HepG2 (cell line): ENCODE measurements at regions not wholly inside any gene's neighbourhood (a gene's known extent, or its start where the extent isn't known, plus 50 kb on each side); places are given as distances from the start of the nearest gene placed in this dataset.
A peak's percentile ranks its signal among the peaks of the same experiment; 100 is the strongest.

Experiments used
- ATAC-seq: fragments of 200-7000 bp; cut with Tn5 transposase; 3 replicates; pipeline ENCODE4 v1.9.1; 2020; ENCODE audit warnings: mild to moderate bottlenecking, moderate library complexity
- BruUV-seq: library from RNA; stranded (reverse); fragments of 400-500 nt; replicated peaks from 2 replicates; lab custom pipeline; 2021; lab: Mats Ljungman, UMichigan
- CTCF ChIA-PET: fragments of 300-600 bp; formaldehyde crosslinking; extraction: SDS; loops from one replicate; lab custom pipeline; 2021; ENCODE audit warnings: low total read pairs, inconsistent platforms, low intra/inter-chr PET ratio; lab: Yijun Ruan, JAX
- POLR2A ChIA-PET: fragments of 350-600 bp; sonication (Branson Sonifier 250); formaldehyde crosslinking; loops from one replicate; lab custom pipeline; 2020; ENCODE audit warnings: antibody characterized with exemption, inconsistent platforms; lab: Yijun Ruan, JAX
- DNase-seq: peaks from one replicate; pipeline ENCODE4 v3.0.0-alpha.2; 2015; ENCODE audit warnings: low spot score
- FAIRE-seq: peaks from 3 replicates; lab custom pipeline; 2011; peaks lifted over from hg19 to GRCh38; lab: Jason Lieb, UNC
- H2AFZ ChIP-seq: one replicate; pipeline ENCODE4 v1.6.1; 2011; ENCODE audit warnings: low read length, inconsistent platforms
- H3K27ac ChIP-seq: fragments of 300-600 bp; 3 replicates; pipeline ENCODE4 v1.8.0; 2011; ENCODE audit warnings: mixed run types, mild to moderate bottlenecking, mixed read lengths, low read length, inconsistent platforms; ENCODE audit not compliant: insufficient read depth; ENCODE audit errors: extremely low read length
- H3K27me3 ChIP-seq, 2 experiments: fragments of 200-600 bp in 1 of 2; 2 replicates in 1 of 2; 3 replicates in 1 of 2; pipeline versions ENCODE4 v1.6.0 to v1.8.0; 2011; ENCODE audit warnings: low read length in 2 of 2, mild to moderate bottlenecking in 2 of 2, moderate library complexity in 2 of 2, inconsistent platforms in 1 of 2; ENCODE audit not compliant: insufficient read depth in 2 of 2, control insufficient read depth in 1 of 2
- H3K36me3 ChIP-seq, 2 experiments: fragments of 200-600 bp in 1 of 2; replicated peaks in 1 of 2; 2 replicates in 1 of 2; 3 replicates in 1 of 2; pipeline versions ENCODE4 v1.5.1 to v1.8.0; 2011; ENCODE audit warnings: low read length in 2 of 2, inconsistent platforms in 1 of 2; ENCODE audit not compliant: insufficient read depth in 2 of 2, control insufficient read depth in 1 of 2
- H3K4me1 ChIP-seq: 2 replicates; pipeline ENCODE4 v1.5.1; 2012; ENCODE audit warnings: low read length, inconsistent platforms; ENCODE audit not compliant: insufficient read depth
- H3K4me2 ChIP-seq: 2 replicates; pipeline ENCODE4 v1.6.0; 2011; ENCODE audit warnings: low read depth, low read length, inconsistent platforms
- H3K4me3 ChIP-seq, 3 experiments: fragments of 200-600 bp in 1 of 3; sonication (generic), shearing (Covaris generic) in 1 of 3; replicated peaks in 1 of 3; 2 replicates each; pipeline ENCODE4 v1.5.1; 2011 to 2016; ENCODE audit warnings: low read length in 3 of 3, inconsistent platforms in 2 of 3, low read depth in 2 of 3, mild to moderate bottlenecking in 2 of 3, control low read depth in 1 of 3, mixed read lengths in 1 of 3; ENCODE audit not compliant: insufficient read depth in 1 of 3
- H3K79me2 ChIP-seq: one replicate; pipeline ENCODE4 v1.6.1; 2011; ENCODE audit warnings: low read length, inconsistent platforms; ENCODE audit not compliant: insufficient read depth
- H3K9ac ChIP-seq: 2 replicates; pipeline ENCODE4 v1.6.0; 2011; ENCODE audit warnings: mild to moderate bottlenecking, low read depth, low read length, inconsistent platforms; ENCODE audit not compliant: insufficient read depth
- H3K9me3 ChIP-seq: 2 replicates; pipeline ENCODE4 v1.5.1; 2012; ENCODE audit warnings: mild to moderate bottlenecking, low read length
- H4K20me1 ChIP-seq: 2 replicates; pipeline ENCODE4 v1.6.0; 2011; ENCODE audit warnings: inconsistent platforms, mild to moderate bottlenecking, low read length, moderate library complexity; ENCODE audit not compliant: insufficient read depth
- KLF9 ChIP-seq: IDR thresholded peaks from 2 replicates; pipeline ENCODE4 v1.6.1; 2016; ENCODE audit warnings: low read depth
- RBAK ChIP-seq: sonication (generic); formaldehyde crosslinking; IDR thresholded peaks from 2 replicates; pipeline ENCODE4 v1.5.1; 2020; ENCODE audit warnings: mild to moderate bottlenecking, missing genetic modification reagents
- SATB2 ChIP-seq: sonication (generic); formaldehyde crosslinking; IDR thresholded peaks from 2 replicates; pipeline ENCODE4 v1.5.0; 2020; ENCODE audit warnings: missing genetic modification reagents
- SMAD1 ChIP-seq: sonication (generic); formaldehyde crosslinking; IDR thresholded peaks from 2 replicates; pipeline ENCODE4 v1.4.0; 2020; ENCODE audit warnings: missing genetic modification reagents, low read depth, mild to moderate bottlenecking, borderline replicate concordance
- ZMYM4 ChIP-seq: sonication (generic); formaldehyde crosslinking; IDR thresholded peaks from 2 replicates; pipeline ENCODE4 v1.8.1; 2023; ENCODE audit warnings: mild to moderate bottlenecking, missing genetic modification reagents
- ZNF572 ChIP-seq: sonication (generic); formaldehyde crosslinking; IDR thresholded peaks from 2 replicates; pipeline ENCODE4 v1.5.1; 2020; ENCODE audit warnings: mild to moderate bottlenecking, missing genetic modification reagents
- ZNF639 ChIP-seq: conservative IDR thresholded peaks from 2 replicates; pipeline ENCODE4 v1.6.1; 2018; ENCODE audit warnings: missing genetic modification reagents
- WGBS: methylation state at CpG from one replicate; pipeline ENCODE4 v1.1.6; 2017; ENCODE audit warnings: low lambda C conversion rate; 5-methylcytosine and 5-hydroxymethylcytosine counted together
- in situ Hi-C: cut with HindIII; loops from 2 replicates; pipeline ENCODE4 v1.10.0; 2017; ENCODE audit warnings: low pct_unique_long_range_greater_than_20kb; ENCODE audit not compliant: extremely low pct_ligation_motif_present
- intact Hi-C: fragments of 100-400 bp; cut with micrococcal nuclease; formaldehyde crosslinking; loops from one replicate; pipeline ENCODE4 v1.10.0; 2022; ENCODE audit not compliant: unreplicated experiment
- TF ChIP-seq, protein P1 (sequence below): IDR thresholded peaks from 2 replicates; pipeline ENCODE4 v1.4.0; 2020; ENCODE audit warnings: mild to moderate bottlenecking, missing genetic modification reagents
- TF ChIP-seq, protein P2 (sequence below): IDR thresholded peaks from 2 replicates; pipeline ENCODE4 v1.6.1; 2016; ENCODE audit warnings: mild to moderate bottlenecking, missing biosample characterization, missing genetic modification reagents

DNA sequence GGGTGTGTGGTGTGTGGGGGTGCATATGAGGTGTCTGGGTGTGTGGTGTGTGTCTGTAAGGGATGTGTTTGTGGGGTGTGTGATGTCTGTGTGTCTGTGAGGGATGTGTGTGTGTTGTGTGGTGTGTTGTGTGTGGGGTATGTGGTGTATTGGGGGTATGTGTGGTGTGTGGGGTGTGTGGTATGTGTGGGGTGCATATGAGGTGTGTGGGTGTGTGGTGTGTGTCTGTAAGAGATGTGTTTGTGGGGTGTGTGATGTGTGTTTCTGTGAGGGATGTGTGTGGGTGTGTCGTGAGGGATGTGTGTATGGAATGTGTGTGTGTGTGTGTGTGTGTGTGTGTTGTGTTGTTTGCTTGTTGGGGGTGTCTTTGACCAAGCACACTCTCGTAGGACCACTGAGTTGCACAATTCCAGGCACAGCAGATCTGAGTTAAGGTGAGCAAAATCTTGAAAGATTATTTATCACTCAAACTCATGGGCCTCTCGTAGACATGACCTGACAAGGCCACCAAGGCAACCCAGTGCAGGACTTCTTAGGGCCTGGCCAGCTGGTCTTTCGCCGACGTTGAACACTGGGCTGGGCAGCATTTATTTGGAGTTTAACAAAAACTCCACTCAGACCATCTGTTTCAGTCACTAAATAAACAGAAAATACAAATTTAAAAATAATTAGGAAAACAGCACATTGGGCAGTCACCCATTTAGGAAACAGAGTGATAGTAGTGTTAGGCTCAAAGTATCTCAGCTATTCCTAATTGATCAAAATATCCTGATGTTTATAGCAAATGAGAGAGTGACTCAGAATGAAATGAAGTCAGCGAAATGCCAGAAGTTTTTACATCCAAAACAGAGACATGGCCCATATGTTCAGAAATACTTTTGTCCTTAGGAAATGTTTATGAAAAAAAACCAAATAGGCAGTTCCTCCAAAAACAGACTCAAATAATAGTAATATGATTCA is 301.1 kb downstream of the FGF9 start (continued):
- TF ChIP-seq, protein P1, sequence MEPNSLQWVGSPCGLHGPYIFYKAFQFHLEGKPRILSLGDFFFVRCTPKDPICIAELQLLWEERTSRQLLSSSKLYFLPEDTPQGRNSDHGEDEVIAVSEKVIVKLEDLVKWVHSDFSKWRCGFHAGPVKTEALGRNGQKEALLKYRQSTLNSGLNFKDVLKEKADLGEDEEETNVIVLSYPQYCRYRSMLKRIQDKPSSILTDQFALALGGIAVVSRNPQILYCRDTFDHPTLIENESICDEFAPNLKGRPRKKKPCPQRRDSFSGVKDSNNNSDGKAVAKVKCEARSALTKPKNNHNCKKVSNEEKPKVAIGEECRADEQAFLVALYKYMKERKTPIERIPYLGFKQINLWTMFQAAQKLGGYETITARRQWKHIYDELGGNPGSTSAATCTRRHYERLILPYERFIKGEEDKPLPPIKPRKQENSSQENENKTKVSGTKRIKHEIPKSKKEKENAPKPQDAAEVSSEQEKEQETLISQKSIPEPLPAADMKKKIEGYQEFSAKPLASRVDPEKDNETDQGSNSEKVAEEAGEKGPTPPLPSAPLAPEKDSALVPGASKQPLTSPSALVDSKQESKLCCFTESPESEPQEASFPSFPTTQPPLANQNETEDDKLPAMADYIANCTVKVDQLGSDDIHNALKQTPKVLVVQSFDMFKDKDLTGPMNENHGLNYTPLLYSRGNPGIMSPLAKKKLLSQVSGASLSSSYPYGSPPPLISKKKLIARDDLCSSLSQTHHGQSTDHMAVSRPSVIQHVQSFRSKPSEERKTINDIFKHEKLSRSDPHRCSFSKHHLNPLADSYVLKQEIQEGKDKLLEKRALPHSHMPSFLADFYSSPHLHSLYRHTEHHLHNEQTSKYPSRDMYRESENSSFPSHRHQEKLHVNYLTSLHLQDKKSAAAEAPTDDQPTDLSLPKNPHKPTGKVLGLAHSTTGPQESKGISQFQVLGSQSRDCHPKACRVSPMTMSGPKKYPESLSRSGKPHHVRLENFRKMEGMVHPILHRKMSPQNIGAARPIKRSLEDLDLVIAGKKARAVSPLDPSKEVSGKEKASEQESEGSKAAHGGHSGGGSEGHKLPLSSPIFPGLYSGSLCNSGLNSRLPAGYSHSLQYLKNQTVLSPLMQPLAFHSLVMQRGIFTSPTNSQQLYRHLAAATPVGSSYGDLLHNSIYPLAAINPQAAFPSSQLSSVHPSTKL (CRISPR knock-in tag): no peak
- TF ChIP-seq SMAD1 (CRISPR knock-in tag) (no peak), RBAK (CRISPR knock-in tag) (no peak), ZMYM4 (CRISPR knock-in tag) (no peak)
- TF ChIP-seq, protein P2, sequence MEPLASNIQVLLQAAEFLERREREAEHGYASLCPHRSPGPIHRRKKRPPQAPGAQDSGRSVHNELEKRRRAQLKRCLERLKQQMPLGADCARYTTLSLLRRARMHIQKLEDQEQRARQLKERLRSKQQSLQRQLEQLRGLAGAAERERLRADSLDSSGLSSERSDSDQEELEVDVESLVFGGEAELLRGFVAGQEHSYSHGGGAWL (CRISPR knock-in tag): no peak

- ATAC-seq (peak; percentile 32; the same call in 1 of the 3 replicates), DNase-seq (no peak), FAIRE-seq (no peak)
- no TSS peak for BruUV-seq
- no peak overlapping the region for H3K4me2 ChIP-seq
- WGBS: 61% methylated on average over 11 of the region's 19 CpGs
- ChIA-PET CTCF (no interaction called here), POLR2A (no interaction called here)
- intact Hi-C loops (no loop called here), in situ Hi-C loops (no loop called here)
- H2AFZ ChIP-seq: no peak overlapping the region
- no peak overlapping the region for H3K27ac ChIP-seq
- peaks cover 0 to 2% of the 10 kb centered on the region in 2 experiments; a peak in 2 of 5 replicates for H3K27me3 ChIP-seq
- no peaks in the 10 kb centered on the region for H4K20me1 ChIP-seq
- no peaks in the 10 kb centered on the region for H3K36me3 ChIP-seq
- no peak overlapping the region for H3K9ac ChIP-seq
- H3K4me1 ChIP-seq: peaks cover 9% of the 10 kb centered on the region
- no peak overlapping the region for H3K4me3 ChIP-seq
- H3K79me2 ChIP-seq: no peaks in the 10 kb centered on the region
- H3K9me3 ChIP-seq: no peaks in the 10 kb centered on the region
- TF ChIP-seq ZNF572 (no peak), KLF9 (CRISPR knock-in tag) (no peak), ZNF639 (CRISPR knock-in tag) (no peak), SATB2 (CRISPR knock-in tag) (no peak)
Observed at GRCh38 chr13:21973437-21974125, 302.7 kb downstream of the FGF9 start.
